ENCODE measurements at regions not wholly inside any gene's neighbourhood (a gene's known extent, or its start where the extent isn't known, plus 50 kb on each side); places are given as distances from the start of the nearest gene placed in this dataset.

- TF ChIP-seq, protein P1, sequence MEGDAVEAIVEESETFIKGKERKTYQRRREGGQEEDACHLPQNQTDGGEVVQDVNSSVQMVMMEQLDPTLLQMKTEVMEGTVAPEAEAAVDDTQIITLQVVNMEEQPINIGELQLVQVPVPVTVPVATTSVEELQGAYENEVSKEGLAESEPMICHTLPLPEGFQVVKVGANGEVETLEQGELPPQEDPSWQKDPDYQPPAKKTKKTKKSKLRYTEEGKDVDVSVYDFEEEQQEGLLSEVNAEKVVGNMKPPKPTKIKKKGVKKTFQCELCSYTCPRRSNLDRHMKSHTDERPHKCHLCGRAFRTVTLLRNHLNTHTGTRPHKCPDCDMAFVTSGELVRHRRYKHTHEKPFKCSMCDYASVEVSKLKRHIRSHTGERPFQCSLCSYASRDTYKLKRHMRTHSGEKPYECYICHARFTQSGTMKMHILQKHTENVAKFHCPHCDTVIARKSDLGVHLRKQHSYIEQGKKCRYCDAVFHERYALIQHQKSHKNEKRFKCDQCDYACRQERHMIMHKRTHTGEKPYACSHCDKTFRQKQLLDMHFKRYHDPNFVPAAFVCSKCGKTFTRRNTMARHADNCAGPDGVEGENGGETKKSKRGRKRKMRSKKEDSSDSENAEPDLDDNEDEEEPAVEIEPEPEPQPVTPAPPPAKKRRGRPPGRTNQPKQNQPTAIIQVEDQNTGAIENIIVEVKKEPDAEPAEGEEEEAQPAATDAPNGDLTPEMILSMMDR (IDR thresholded peaks at IDR 0.05): no peak
- intact Hi-C loops (cut with DNase I): no loop called here
These were observed 179.4 kb downstream of the ERMARD start for GRCh38 chr6:169930799-169931198.

GRCh38 chr6:169927711-169928110 is 176.3 kb downstream of the ERMARD start:
- Histone ChIP-seq H3K27ac (no peak overlapping the region), H3K9me3 (no peaks in the 10 kb centered on the region), H3K4me3 (no peak overlapping the region), H3K27me3 (no peaks in the 10 kb centered on the region), H3K4me1 (no peaks in the 10 kb centered on the region), H3K36me3 (no peaks in the 10 kb centered on the region)
- TF ChIP-seq, protein P1 (IDR thresholded peaks at IDR 0.05): no peak
- DNase-seq (ENCODE audit: low spot score in 2 of 2): no peak
- intact Hi-C loops (cut with DNase I): no loop called here

More at GRCh38 chr6:169930799-169931198, 179.4 kb downstream of the ERMARD start:
- Histone ChIP-seq H3K9me3 (no peaks in the 10 kb centered on the region), H3K4me3 (no peak overlapping the region), H3K4me1 (peaks cover 0 to 4% of the 10 kb centered on the region in 2 donors), H3K27ac (no peak overlapping the region), H3K27me3 (no peaks in the 10 kb centered on the region), H3K36me3 (no peaks in the 10 kb centered on the region)
- no peak for DNase-seq (ENCODE audit: low spot score in 2 of 2)

GRCh38 chr6:169926617-169927417 is 175.4 kb downstream of the ERMARD start:
- TF ChIP-seq, protein P1 (IDR thresholded peaks at IDR 0.05): no peak
- no peaks in the 10 kb centered on the region for H3K9me3 ChIP-seq
- H3K4me3 ChIP-seq: no peak overlapping the region
- H3K27me3 ChIP-seq: no peaks in the 10 kb centered on the region
- no peak for DNase-seq (ENCODE audit: low spot score in 2 of 2)
- intact Hi-C loops (cut with DNase I): no loop called here
- H3K36me3 ChIP-seq: no peaks in the 10 kb centered on the region
- no peak overlapping the region for H3K27ac ChIP-seq
- no peaks in the 10 kb centered on the region for H3K4me1 ChIP-seq

- DNase-seq (ENCODE audit: low spot score in 2 of 2): no peak
- no peaks in the 10 kb centered on the region for H3K4me1 ChIP-seq
- no peaks in the 10 kb centered on the region for H3K27me3 ChIP-seq
- no peak overlapping the region for H3K27ac ChIP-seq
- no peaks in the 10 kb centered on the region for H3K36me3 ChIP-seq
- TF ChIP-seq, protein P1 (IDR thresholded peaks at IDR 0.05): no peak
- no peaks in the 10 kb centered on the region for H3K9me3 ChIP-seq
- intact Hi-C loops (cut with DNase I): no loop called here
- H3K4me3 ChIP-seq: no peak overlapping the region
These were observed 172.3 kb downstream of the ERMARD start for GRCh38 chr6:169923468-169924464.

- intact Hi-C loops (cut with DNase I): no loop called here
- TF ChIP-seq, protein P1 (IDR thresholded peaks at IDR 0.05): no peak
These were observed 170.7 kb downstream of the ERMARD start for GRCh38 chr6:169921853-169922824.

More at GRCh38 chr6:169921853-169922824, 170.7 kb downstream of the ERMARD start:
- DNase-seq (ENCODE audit: low spot score in 2 of 2): no peak
- Histone ChIP-seq H3K27me3 (no peaks in the 10 kb centered on the region), H3K36me3 (no peaks in the 10 kb centered on the region), H3K4me1 (no peaks in the 10 kb centered on the region), H3K9me3 (no peaks in the 10 kb centered on the region), H3K4me3 (no peak overlapping the region), H3K27ac (no peak overlapping the region)
